ENCODE measurements at regions not wholly inside any gene's neighbourhood (a gene's known extent, or its start where the extent isn't known, plus 50 kb on each side); places are given as distances from the start of the nearest gene placed in this dataset.

DNA sequence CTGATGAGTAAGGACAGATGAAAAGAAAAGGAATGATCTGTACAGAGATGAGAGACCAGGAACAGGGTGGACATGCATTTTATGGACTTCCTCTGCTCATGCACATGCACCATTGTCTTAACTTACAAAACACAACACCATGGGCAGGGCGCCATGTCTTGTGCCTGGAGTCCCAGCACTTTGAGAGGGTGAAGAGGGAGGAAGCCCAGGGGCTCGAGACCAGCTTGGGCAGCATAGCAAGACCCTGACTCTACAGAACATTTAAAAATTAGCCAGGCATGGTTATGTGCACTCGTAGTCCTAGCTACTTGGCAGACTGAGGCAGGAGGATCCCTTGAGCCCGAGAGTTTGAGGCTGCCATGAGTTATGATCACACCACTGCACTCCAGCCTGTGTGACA is 86.9 kb downstream of the ZFP36L2 start:
- CTCF ChIA-PET = no interaction called here

DNA sequence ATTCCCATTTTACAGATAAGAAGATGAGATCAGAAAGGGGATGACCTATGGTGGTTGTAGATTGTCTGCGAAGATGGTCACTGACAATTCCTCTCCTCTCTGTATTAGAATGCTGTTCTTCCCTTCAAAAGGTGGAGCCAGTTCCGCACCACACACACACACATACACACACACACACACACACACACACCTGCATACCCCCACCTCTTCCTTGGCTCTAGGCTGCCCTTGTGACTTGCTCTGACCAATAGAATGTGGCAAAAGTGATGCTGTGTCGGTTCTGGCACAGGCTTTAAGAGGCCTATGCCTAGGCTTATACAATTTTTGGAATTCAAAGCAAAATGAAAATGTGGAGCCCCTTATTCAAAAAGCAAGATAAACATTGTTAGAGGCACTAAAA is 88.0 kb downstream of the ZFP36L2 start:
- no peaks in the 10 kb centered on the region for H3K27me3 Mint-ChIP-seq (ENCODE audit: unreplicated experiment)
- BruUV-seq (replicated peaks) = no TSS peak
- CTCF ChIA-PET = no interaction called here
- no peak for DNase-seq
- TF ChIP-seq, protein P1, sequence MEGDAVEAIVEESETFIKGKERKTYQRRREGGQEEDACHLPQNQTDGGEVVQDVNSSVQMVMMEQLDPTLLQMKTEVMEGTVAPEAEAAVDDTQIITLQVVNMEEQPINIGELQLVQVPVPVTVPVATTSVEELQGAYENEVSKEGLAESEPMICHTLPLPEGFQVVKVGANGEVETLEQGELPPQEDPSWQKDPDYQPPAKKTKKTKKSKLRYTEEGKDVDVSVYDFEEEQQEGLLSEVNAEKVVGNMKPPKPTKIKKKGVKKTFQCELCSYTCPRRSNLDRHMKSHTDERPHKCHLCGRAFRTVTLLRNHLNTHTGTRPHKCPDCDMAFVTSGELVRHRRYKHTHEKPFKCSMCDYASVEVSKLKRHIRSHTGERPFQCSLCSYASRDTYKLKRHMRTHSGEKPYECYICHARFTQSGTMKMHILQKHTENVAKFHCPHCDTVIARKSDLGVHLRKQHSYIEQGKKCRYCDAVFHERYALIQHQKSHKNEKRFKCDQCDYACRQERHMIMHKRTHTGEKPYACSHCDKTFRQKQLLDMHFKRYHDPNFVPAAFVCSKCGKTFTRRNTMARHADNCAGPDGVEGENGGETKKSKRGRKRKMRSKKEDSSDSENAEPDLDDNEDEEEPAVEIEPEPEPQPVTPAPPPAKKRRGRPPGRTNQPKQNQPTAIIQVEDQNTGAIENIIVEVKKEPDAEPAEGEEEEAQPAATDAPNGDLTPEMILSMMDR (IDR thresholded peaks at IDR 0.05; ENCODE audit: unreplicated experiment) = no peak
- no peaks in the 10 kb centered on the region for H3K36me3 Mint-ChIP-seq (ENCODE audit: insufficient read depth, unreplicated experiment)
- no peaks in the 10 kb centered on the region for H3K9me3 Mint-ChIP-seq (ENCODE audit: low read depth, unreplicated experiment)
- intact Hi-C loops (cut with micrococcal nuclease; ENCODE audit: unreplicated experiment) = no loop called here
- no peak overlapping the region for H3K27ac Mint-ChIP-seq (ENCODE audit: unreplicated experiment)
- H3K4me3 Mint-ChIP-seq (ENCODE audit: low read depth, unreplicated experiment) = no peak overlapping the region
- peaks cover 24% of the 10 kb centered on the region for H3K4me1 Mint-ChIP-seq (ENCODE audit: low read depth, unreplicated experiment)

More for the DNA sequence above, 86.9 kb downstream of the ZFP36L2 start:
- H3K4me3 Mint-ChIP-seq (ENCODE audit: low read depth, unreplicated experiment) = no peak overlapping the region
- no TSS peak for BruUV-seq (replicated peaks)
- DNase-seq = no peak
- H3K9me3 Mint-ChIP-seq (ENCODE audit: low read depth, unreplicated experiment) = no peaks in the 10 kb centered on the region
- TF ChIP-seq, protein P1 (IDR thresholded peaks at IDR 0.05; ENCODE audit: unreplicated experiment) = no peak
- intact Hi-C loops (cut with micrococcal nuclease; ENCODE audit: unreplicated experiment) = no loop called here
- no peaks in the 10 kb centered on the region for H3K27me3 Mint-ChIP-seq (ENCODE audit: unreplicated experiment)
- no peak overlapping the region for H3K27ac Mint-ChIP-seq (ENCODE audit: unreplicated experiment)
- peaks cover 32% of the 10 kb centered on the region for H3K4me1 Mint-ChIP-seq (ENCODE audit: low read depth, unreplicated experiment)
- H3K36me3 Mint-ChIP-seq (ENCODE audit: insufficient read depth, unreplicated experiment) = no peaks in the 10 kb centered on the region

DNA sequence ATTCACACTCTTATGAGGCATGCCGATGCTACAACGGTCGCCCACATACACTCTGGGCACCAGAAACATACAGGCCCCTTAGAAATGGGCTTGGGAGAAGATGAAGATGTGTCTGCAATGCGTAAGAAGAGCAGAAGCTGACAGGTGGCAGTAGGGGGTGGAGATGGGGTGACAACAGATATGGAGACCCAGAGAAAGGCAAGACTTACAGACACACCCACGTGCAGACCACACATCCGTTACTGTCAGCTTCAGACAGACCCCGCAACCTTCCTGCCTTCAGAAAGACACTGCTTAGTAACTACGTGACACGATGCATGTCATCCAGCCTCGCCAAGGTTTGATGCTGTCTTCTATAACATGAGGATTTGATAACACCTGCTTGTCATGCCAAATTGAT is 89.5 kb downstream of the ZFP36L2 start:
- Mint-ChIP-seq H3K9me3 (ENCODE audit: low read depth, unreplicated experiment) (no peaks in the 10 kb centered on the region), H3K27me3 (ENCODE audit: unreplicated experiment) (no peaks in the 10 kb centered on the region), H3K4me3 (ENCODE audit: low read depth, unreplicated experiment) (no peak overlapping the region), H3K27ac (ENCODE audit: unreplicated experiment) (no peak overlapping the region), H3K36me3 (ENCODE audit: insufficient read depth, unreplicated experiment) (no peaks in the 10 kb centered on the region), H3K4me1 (ENCODE audit: low read depth, unreplicated experiment) (peaks cover 20% of the 10 kb centered on the region)
- CTCF ChIA-PET = no interaction called here
- TF ChIP-seq, protein P1 (IDR thresholded peaks at IDR 0.05; ENCODE audit: unreplicated experiment) = no peak
- no TSS peak for BruUV-seq (replicated peaks)
- no peak for DNase-seq
- intact Hi-C loops (cut with micrococcal nuclease; ENCODE audit: unreplicated experiment) = no loop called here

DNA sequence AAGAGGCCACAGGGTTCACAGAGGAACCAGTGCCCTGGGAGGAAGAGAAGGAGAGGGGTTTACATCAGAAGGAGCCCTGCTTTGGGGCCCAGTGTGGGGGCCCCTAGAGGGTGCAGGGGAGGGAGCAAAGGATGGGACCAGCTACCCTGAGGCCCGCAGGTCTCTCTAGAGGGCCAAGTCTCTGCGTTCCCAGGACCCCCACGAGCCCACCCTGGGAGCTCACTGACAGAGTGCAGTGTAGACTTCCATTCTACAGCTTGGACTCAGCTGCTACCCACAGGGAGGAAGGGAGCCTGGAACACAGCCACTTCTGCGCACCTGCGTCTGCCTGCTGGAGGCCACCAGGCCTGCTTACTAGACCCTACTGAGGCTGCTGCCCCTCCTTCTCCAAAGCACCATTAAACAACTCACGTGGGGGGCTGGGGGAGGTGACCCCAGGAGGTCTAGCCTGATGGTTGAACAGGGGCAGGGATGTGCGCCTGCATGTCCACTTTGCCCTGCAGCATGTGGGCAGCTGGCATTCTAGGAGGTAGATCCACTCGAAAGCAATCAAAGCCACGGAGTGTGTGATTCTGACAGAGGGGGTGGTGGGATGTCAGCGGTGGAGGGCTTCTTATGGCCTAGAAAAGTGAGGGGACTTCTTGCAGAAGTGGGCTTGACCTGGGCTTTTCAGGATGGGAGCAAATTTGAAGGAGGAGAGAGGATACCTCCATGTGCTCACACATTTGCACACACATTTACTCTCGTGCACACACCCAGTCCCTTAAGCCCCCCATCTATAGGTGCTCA is 90.2 kb downstream of the ZFP36L2 start:
- no peak for DNase-seq
- TF ChIP-seq, protein P1 (IDR thresholded peaks at IDR 0.05; ENCODE audit: unreplicated experiment) = no peak
- BruUV-seq (replicated peaks) = no TSS peak
- H3K27me3 Mint-ChIP-seq (ENCODE audit: unreplicated experiment) = no peaks in the 10 kb centered on the region
- no peak overlapping the region for H3K4me3 Mint-ChIP-seq (ENCODE audit: low read depth, unreplicated experiment)
- H3K36me3 Mint-ChIP-seq (ENCODE audit: insufficient read depth, unreplicated experiment) = no peaks in the 10 kb centered on the region
- no peak overlapping the region for H3K27ac Mint-ChIP-seq (ENCODE audit: unreplicated experiment)
- no peaks in the 10 kb centered on the region for H3K9me3 Mint-ChIP-seq (ENCODE audit: low read depth, unreplicated experiment)
- intact Hi-C loops (cut with micrococcal nuclease; ENCODE audit: unreplicated experiment) = no loop called here
- peaks cover 26% of the 10 kb centered on the region for H3K4me1 Mint-ChIP-seq (ENCODE audit: low read depth, unreplicated experiment)
- CTCF ChIA-PET = no interaction called here

Data from Calu3 (cell line).